T-helper 2 cell treated with Interferon-gamma antibody and Interleukin-4, amounts not matched to agents 100 ng/mL and 5 ng/mL, for 36 hours (primary cell): ENCODE measurements at regions not wholly inside any gene's neighbourhood (a gene's known extent, or its start where the extent isn't known, plus 50 kb on each side); places are given as distances from the start of the nearest gene placed in this dataset.

Source experiments
- intact Hi-C: fragments of 100-400 bp; cut with micrococcal nuclease; formaldehyde crosslinking; loops from one replicate; pipeline ENCODE4 v1.15.1; 2023

DNA sequence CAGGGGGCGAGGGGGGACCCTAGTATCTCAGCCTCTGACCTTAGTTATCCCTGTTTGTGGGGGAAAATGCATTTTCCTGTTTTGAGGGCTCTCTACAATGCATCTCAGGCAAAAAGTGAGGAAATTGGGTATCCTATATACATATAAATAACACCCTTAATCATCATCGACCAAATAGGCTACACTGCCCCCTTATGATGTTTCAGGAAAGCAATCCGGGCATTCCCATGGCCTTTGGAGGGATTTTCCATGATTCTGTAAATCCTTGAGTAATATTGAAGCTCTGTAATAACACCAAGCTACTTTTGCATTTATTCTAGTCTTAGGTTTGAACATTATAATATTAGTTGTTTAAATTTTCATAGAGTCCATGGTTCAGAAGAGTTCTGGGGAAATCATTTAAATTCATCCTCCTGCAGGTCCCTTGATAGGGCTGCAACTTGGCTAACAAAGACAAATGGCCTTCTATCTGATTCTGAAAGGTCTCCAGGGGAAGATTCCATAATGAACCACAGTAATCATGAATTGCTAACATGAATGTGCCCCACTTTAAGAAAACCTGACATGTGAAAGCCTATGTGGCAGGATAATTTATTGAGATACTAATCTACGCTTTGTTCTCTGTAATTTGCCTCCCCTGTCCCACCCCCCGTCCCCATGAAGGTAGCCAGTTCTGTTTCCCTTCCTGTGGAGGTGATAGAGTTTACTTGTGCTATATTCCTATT is 91.5 kb upstream of the SCOC start:
- intact Hi-C loops, result no loop called here

DNA sequence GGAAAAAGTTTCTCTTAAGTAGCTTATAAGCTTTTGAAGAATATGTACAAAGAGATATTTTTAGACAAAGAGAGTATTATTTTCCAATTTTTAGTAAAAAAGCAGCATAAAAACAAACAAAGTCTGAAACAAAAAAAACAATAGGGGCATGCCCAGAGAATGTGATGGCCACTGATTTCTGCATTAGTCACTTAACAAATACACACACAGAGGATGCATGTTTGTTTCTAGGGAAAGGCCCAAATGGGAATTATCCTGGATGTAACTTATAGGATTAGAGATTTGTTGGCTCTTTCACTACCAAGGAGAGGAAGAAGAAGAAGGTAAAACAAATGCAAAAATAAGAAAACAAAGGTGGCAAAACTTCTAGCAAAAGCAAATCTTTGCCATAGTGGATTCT is 95.9 kb upstream of the SCOC start:
- intact Hi-C loops, result no loop called here

DNA sequence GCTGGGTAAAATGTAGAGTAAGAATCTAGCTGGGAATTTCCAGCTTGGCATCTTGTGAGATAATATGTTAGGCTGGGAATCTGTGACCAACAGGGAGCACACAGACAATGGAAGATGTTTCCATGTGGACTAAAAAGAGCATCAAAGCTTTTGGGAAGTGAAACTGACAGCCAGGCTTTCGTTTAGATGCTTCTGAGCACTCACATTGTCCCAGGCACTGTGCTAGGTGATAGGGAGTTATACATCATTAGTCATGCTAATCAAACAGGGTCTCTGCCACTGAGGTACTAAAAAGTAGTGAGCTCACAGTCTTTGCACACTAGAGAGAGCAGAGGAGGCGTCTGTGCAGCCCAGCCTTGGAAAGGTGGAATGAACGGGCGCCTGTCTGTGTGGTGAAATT is 101.9 kb upstream of the SCOC start:
- intact Hi-C loops, result no loop called here

DNA sequence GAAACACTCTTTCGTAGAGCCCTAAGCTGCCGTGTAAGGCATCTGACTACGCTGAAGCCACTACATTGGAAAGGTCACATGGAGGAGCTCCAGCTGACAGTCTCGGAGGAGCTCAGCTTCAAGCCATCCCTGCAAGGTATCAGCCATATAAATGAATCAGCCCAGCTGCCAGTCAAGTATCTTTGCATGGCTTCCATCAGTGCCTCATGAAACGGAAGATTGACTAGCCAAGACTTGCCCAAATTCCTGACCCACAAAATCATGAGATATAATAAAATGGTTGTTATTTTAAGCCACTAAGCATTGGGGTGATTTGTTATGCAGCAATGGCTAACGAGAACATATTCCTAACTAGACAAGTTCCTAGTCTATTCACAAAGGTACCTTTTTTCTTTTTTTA is 104.1 kb upstream of the SCOC start:
- intact Hi-C loops, result no loop called here

DNA sequence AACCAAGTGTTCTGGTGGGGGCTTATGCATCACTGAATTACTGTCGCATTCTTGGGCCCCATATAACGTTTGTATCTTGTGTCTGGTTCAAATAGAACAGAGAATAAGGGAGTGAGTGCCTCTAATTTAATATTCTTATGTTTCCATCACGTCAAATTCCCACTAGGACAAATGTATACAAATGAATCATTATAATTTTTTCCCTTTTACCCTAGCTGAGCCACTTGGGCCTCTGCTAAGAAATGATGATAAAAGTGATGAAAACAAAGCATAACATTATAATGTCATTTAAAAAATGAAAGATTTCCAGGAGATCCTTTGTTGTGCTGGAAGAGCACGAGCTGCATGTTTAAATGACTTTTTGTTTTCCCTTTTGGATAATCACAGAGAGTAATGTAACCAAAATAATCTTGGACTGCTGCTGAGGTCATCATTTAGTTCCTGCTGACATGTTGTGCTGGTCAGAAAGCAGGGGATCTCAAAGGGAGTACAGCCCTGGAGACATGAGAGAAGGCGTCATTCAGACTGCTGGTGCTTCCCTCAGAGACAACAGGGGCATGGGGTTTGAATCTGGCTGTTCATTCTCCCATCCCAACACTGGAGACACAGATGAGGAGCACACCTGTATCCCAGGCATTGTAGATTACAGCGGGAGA is 105.1 kb upstream of the SCOC start:
- intact Hi-C loops, result no loop called here

DNA sequence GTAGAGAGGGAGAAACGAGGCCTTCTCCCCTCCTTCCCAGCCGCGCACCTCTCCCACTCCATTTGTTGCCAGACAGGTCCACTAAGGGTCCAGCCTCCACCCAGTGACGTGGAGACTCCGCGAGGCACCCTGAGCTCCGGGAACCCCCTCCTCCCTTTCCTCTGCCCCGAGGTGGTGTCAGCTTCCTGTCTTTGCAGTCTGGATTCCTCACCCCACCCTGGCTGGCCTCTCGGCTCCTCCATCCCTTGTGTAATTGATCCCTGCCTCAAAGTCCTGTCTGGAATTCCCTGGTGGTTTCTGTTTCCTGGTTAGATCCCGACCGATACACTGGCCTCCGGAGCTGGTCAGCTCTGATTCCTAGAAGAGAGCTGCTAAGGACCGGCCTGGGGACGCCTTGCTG is 105.9 kb upstream of the SCOC start:
- intact Hi-C loops, result no loop called here

DNA sequence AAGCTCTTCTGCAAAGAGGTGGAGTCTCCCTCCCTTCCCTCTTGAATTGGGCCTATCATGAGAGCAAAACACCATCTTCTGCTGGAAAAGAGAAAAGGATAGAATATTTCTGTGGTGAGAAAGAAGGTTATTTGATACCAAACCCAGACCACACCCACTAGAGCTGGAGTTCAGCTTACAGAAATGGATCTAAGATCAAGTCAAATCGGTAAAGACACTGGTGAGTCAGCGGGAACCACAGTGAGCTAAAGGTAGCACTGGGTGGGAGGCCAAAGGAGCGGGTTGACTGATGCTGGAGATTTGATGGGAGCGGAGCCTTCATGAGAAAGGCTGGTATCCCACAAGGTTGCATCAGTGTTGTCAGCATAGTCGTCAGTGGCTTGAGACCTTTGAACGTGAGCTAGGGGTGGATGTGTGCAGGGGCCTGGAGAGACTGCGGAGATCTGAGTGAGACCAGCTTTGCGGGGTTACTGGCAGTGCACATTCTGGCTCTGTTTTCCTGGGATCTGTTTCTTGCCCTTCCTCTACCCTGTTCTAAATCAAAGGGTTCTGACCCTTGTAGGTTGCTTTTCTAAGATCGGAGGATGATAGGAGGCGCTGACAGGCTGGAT is 106.4 kb upstream of the SCOC start:
- intact Hi-C loops, result no loop called here

DNA sequence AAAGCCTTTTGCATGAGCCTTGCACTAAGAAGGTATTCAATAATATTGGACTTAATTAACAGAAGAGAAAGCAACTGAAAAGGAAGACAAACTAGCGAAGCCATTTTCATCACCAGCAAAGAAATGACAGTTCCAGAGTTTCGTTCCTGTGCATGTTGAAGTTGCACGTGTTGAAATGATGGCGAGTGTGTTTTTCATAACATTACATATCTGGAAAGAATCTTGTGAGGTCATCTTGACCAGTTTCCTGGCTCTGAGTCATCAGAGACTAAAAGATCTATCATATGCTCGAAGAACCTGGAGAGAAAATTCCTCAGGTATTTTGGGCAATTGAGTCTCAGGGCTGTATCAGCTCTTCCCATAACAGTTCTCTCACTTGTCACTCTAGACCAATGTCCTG is 106.2 kb upstream of the MAML3 start:
- intact Hi-C loops, result no loop called here

DNA sequence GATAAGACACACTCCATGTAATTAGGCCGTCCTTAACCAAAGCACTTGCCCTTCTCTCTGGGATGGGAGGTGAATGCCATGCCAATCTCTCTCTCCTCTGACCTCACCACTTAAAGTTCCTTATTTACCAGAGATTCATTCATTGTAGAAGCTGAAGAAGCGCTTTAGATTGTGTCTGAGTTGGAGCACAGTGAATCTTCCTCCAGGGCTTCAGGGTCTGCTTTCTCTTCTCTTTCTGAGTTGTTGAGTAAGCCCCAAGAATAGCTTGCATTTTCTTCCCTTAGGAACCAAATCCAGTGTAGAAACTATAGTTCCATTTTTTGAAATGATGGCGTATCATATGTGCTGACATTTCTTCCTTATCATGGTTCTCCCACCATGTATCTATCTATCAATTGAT is 104.5 kb upstream of the MAML3 start:
- intact Hi-C loops, result no loop called here

DNA sequence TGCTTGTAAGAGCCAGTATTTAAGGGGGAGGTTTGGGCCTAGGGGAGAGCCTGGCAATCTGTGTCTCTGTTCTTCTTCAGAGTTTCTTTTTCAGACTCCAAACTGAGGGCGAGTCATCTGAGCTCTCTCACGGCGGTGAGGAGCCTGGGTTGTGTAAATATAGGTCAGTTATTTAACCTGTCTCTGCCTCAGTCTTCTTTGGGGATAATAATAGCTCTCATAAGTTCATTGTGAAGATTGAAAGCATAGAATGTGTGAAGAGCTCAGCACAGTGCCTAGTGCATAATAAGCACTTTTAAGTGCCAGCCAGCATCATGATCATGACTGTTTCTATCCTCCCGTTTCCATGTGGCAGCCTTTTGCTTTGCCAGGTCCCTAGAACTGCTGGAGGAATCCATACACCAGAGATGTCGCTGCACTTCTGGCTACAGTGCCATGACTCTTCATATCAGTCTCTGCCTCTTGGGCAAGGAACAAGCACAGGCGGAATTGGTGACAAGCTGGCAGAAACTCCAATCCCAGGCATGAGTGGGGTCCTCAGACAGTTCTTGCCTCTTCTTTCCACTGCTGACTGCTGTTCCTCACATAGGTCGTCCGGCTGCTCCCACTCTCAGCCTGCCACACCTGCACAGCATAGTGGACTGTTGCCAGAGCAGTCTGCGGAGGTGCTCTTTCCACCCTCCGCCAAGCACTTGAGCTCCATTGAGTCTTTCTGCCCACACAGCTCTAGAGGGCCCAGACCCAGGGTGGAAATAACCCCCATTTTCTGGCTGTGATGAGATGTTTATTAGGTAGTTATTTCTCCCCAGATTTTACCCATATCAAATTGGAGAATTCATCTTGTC is 103.7 kb upstream of the MAML3 start:
- intact Hi-C loops, result no loop called here

DNA sequence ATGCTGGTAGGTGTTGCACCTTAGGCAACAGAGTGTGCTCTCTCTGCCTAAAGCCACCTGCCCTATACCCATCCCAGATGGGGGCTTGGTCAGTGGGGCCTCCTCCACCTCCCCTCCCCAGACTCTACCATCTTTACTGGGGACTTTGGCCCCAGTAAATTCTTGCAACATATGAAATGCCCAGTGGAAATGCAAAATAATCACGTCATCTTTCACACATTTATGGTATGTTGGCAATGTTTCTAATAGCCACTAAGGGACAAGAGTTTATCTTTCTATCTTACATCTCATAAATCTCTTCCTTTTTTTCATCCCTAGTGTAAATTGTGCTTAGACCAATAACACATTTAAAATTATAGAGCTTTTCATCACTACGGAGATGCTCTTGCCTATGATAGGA is 103.0 kb upstream of the MAML3 start:
- intact Hi-C loops, result no loop called here

DNA sequence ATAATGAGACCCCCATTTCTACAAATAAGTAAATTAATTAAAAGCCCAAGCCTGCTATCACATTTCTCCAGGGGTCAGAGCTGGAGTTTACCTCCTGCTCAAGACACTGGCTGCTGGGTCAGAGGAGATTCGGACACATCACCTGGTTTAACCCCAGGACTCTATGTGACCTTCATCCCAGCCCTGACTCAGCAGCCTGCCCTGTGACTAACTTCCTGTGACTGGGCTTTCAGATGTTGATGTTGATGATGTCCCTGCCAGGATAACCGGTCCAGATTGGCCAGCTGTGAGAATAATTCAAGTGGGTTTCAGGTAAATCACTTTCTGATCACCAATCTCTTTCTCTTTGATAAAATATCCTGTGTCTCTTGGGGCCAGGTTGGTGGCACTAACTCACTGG is 102.4 kb upstream of the MAML3 start:
- intact Hi-C loops, result no loop called here

DNA sequence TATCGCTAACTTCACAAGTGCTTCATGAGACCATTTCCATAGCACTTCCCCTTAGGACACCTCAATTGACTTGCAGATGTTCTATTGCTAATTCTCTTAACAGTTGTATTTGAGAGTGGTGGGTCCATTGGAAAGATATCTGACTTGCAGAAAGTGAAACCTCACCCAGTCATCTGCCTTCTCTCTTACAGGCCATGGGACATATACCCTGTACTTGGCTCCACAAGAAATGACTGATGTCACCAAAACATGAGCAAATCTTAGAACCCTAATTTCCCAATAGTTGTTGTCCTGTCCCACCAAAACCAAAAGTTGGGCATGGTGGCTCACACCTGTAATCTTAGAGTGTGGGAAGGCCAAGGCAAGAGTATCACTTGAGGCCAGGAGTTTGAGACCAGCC is 101.9 kb upstream of the MAML3 start:
- intact Hi-C loops, result no loop called here

DNA sequence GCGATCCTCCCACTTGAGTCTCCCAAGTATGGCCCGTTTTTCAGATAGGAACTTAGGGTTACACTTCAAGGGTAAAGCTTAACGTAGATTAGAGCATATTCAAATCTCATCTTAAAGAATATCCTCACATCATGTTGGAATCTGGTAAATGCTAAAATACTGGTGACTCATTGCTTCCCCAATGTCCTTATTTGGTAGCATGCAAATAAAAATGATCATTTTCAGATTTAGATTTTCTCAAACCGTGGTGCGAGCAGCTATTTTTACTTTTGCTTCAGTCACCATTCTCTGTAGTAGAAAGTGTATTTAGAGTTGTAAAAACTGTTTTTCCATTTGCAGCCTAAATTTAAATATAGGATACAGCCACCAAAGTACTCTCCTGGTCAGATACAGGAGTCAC is 101.5 kb upstream of the MAML3 start:
- intact Hi-C loops, result no loop called here

DNA sequence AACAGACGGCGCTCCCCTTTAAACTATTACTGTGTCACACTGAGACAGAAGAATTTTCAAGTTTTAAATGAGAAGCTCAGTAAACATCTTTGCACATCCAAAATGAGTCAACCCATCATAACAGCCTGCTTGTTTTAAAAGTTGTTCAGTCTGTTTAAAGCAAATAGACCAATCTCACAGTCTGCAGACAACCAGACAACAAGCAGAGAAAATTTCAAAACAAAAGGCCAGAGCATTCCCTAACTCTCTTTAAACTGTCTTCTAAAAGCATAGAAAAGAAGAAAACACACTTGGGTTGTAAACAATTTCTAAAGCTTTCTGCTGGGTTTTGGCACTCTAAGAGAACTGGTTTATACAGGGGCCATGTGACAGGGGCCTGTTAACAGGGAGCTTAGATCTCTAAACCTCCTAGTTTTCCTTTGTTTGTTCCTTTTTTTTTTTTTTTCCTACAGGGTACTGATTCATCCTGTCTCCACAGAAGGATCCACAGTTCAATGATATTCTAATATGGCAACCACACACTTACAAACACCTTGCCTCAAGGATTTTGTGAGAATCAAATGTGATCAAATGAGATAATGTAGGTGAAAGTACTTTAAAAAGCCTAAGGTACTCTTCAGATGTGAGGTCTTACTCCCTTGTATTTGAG is 100.8 kb upstream of the MAML3 start:
- intact Hi-C loops, result loop anchor here (5.0 kb wide), 1 partner anchor 597 kb away; no protein-coding TSS in a partner anchor

DNA sequence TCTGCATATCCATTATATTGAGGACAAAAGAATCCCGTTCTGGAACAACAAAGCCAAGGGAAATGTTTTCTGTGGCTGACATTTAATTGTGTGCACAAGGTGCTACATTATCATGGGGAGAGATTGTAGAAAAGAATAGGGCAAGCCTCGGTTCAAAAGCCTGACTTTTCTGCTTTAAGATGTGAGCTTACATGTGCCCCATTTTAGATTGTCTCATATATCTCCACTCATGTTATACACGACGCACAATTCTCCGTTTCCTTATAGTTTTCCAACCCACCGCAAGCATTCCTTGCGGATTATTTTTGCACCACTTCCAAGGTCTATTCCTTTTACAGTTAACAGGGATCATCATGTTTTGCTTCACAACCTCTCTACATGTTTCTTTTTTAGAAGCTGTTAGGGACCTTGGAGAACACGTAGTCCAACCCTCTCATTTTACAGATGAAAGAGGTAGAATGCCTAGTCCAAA is 99.6 kb upstream of the MAML3 start:
- intact Hi-C loops, result loop anchor here (1.0 to 5.0 kb wide), 5 partner anchors 158 to 596 kb away; no protein-coding TSS in a partner anchor

DNA sequence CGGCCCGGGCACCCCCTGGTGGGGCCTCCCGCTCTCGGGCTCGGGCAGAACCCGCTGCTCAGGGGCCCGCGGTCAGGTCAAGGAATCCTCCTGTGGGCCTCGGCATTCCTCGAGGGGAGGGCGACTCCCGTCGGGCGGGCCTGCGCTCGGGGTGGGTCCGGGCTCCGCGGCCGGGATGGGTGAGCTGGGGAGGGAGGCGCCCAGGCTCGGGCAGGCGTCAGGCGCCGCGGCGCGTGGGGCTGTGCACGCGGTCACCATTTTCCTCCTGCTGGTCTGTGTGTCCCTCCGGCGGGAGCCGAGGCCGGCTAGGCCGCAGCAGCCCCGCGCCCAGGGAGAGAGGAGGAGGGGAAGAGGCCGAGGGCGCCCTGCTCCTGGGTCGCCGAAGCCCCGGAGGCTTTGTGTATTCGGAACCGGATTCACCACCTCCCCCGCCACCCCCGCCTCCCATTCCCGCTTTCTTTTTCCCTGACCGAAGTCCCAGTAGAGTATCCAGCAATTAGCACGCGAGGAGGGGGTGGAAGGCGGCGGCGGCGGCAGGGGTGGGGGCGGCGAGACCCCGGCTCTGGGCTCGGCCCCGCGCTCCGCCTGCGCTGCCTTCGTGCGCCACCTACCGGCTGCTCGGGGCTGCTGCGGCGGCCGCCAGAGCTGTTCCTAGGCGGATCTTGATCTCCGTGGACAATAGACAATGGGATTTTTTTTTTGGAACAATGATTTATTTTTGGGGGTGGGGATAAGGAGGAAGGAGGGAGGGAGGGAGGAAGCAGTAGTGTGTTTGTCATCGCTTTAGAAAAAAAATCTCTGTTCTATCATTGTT is 99.0 kb upstream of the MAML3 start:
- intact Hi-C loops, result loop anchor here (1.0 to 5.0 kb wide), 5 partner anchors 158 to 596 kb away; no protein-coding TSS in a partner anchor

DNA sequence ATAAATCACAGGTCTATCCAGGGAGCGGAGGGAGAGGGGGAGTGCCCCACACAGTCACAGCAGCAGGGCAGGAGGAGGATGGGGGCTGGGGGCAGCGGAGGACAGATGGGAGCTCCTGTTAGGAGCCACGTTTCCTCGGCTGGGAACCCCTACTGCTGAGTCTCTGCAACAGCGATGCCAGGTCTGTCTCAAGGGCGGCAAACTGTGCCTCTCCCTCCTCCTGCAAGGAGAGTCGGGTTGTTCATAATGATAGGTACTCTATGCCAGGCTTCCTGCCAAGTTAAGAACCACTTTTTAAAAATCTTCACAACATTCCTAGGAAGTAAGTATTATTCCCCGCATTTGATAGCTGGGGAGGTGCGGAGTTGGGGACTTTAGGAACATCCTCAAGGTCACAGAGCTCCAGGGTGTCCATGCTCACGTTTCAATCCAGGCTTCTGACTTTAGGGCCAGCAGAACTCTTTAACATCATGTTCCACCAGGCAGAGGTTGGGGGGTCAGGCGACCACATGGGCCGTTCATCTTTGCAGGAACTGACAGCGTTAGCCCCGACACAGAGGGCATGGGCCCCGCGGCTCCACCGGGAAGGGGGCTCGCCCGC is 98.3 kb upstream of the MAML3 start:
- intact Hi-C loops, result loop anchor here (2.0 to 5.0 kb wide), 3 partner anchors 199 to 595 kb away; no protein-coding TSS in a partner anchor

DNA sequence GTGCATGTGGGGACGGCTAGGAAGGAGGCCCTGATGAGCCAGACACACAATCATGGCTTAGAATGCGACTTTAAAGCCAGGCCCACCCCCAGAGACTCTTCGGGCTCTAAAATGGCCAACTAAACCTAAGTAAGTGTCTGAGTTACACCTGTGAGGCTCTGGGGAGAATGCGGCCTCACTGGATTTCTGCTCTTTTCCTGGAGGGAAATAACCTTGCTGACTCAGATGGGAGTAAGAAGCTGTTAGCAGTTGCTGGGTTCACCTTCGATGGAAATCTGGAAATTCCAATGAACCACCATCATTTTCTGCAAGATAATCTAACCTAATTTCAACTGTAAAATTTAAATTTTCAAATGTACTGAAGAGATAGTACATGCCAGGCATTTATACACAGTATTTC is 97.6 kb upstream of the MAML3 start:
- intact Hi-C loops, result loop anchor here (5.0 kb wide), 1 partner anchor 594 kb away; no protein-coding TSS in a partner anchor
